ENCODE measurements at regions not wholly inside any gene's neighbourhood (a gene's known extent, or its start where the extent isn't known, plus 50 kb on each side); places are given as distances from the start of the nearest gene placed in this dataset.

GRCh38 chr10:106027240-106027639 lies 1137.3 kb downstream of the SORCS1 start:
- TF ChIP-seq EZH2 (optimal IDR thresholded peaks at IDR 0.05; ENCODE audit: low read depth, low read length) (no peak), EZH2phosphoT487 (IDR thresholded peaks at IDR 0.05; ENCODE audit: low read length) (no peak)
- TF ChIP-seq, protein P1, sequence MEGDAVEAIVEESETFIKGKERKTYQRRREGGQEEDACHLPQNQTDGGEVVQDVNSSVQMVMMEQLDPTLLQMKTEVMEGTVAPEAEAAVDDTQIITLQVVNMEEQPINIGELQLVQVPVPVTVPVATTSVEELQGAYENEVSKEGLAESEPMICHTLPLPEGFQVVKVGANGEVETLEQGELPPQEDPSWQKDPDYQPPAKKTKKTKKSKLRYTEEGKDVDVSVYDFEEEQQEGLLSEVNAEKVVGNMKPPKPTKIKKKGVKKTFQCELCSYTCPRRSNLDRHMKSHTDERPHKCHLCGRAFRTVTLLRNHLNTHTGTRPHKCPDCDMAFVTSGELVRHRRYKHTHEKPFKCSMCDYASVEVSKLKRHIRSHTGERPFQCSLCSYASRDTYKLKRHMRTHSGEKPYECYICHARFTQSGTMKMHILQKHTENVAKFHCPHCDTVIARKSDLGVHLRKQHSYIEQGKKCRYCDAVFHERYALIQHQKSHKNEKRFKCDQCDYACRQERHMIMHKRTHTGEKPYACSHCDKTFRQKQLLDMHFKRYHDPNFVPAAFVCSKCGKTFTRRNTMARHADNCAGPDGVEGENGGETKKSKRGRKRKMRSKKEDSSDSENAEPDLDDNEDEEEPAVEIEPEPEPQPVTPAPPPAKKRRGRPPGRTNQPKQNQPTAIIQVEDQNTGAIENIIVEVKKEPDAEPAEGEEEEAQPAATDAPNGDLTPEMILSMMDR (IDR thresholded peaks at IDR 0.05; ENCODE audit: low read length) = no peak

All from MM.1S (cell line).